Hepatocyte (in vitro differentiated cells): ENCODE measurements at regions not wholly inside any gene's neighbourhood (a gene's known extent, or its start where the extent isn't known, plus 50 kb on each side); places are given as distances from the start of the nearest gene placed in this dataset.

ENCODE experiments used
- EZH2 ChIP-seq: fragments of 200-600 bp; sonication (generic); IDR thresholded peaks from 2 replicates; pipeline ENCODE4 v1.6.1; 2016; ENCODE audit warnings: antibody characterized with exemption, mild to moderate bottlenecking, borderline replicate concordance
- EZH2phosphoT487 ChIP-seq: fragments of 200-600 bp; sonication (generic); IDR thresholded peaks from one replicate; pipeline ENCODE4 v1.6.1; 2018; ENCODE audit warnings: antibody characterized with exemption, mild to moderate bottlenecking, low read depth, moderate library complexity; ENCODE audit not compliant: unreplicated experiment, severe bottlenecking
- TF ChIP-seq, protein P1 (sequence below): fragments of 200-600 bp; sonication (generic); IDR thresholded peaks from 2 replicates; pipeline ENCODE4 v1.5.1; 2016; ENCODE audit warnings: antibody characterized with exemption, mild to moderate bottlenecking; ENCODE audit not compliant: poor library complexity

DNA sequence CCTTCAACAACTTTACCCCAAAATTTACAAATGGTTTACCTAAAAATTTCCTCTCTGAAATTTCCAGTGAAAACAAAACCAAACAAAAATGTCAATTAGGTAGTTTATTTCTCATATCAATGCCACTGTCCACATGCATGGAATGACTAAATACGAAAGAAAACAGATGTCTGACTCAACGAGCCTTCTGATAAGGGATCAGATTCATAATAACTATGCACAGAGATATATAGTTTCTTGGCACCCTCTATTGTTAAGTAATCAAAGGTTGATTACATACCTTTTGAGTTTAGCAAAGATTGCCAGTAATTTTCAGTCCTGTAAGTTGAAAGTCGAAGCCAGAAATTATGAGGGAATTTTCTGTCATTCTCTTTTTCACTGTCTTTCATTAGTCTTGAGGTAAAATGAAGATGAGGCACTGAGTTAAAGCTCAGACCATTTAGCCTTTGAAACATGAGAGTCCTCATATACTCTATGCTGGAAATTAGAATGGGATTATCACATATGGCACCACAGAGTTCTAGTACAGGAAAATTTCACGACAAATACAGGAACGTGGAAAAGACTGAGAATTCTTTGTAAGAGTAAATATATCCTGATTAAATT is 519.1 kb upstream of the ANKRD30A start:
- TF ChIP-seq, protein P1, sequence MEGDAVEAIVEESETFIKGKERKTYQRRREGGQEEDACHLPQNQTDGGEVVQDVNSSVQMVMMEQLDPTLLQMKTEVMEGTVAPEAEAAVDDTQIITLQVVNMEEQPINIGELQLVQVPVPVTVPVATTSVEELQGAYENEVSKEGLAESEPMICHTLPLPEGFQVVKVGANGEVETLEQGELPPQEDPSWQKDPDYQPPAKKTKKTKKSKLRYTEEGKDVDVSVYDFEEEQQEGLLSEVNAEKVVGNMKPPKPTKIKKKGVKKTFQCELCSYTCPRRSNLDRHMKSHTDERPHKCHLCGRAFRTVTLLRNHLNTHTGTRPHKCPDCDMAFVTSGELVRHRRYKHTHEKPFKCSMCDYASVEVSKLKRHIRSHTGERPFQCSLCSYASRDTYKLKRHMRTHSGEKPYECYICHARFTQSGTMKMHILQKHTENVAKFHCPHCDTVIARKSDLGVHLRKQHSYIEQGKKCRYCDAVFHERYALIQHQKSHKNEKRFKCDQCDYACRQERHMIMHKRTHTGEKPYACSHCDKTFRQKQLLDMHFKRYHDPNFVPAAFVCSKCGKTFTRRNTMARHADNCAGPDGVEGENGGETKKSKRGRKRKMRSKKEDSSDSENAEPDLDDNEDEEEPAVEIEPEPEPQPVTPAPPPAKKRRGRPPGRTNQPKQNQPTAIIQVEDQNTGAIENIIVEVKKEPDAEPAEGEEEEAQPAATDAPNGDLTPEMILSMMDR: no peak
- no peak for TF ChIP-seq EZH2
- TF ChIP-seq EZH2phosphoT487: no peak
